ENCODE measurements at regions not wholly inside any gene's neighbourhood (a gene's known extent, or its start where the extent isn't known, plus 50 kb on each side); places are given as distances from the start of the nearest gene placed in this dataset.
A peak's percentile ranks its signal among the peaks of the same experiment; 100 is the strongest.

GRCh38 chr2:142588269-142588668, 289.2 kb upstream of the KYNU start:
- no CpG with 5 or more reads among the region's 1 CpG for WGBS (ENCODE audit: insufficient coverage)
- no peak overlapping the region for H3K27ac ChIP-seq (ENCODE audit: low read length)
- no peaks in the 10 kb centered on the region for H3K4me1 ChIP-seq (ENCODE audit: control insufficient read depth, insufficient read depth, low read length)
- H3K4me3 ChIP-seq (ENCODE audit: low read length) = no peak overlapping the region
- H3K27me3 ChIP-seq (ENCODE audit: control insufficient read depth, insufficient read depth, low read length) = no peaks in the 10 kb centered on the region
- H3K9me3 ChIP-seq (replicated peaks; ENCODE audit: control insufficient read depth, low read depth, low read length) = no peaks in the 10 kb centered on the region
- DNase-seq = no peak
- H3K36me3 ChIP-seq (ENCODE audit: control insufficient read depth, insufficient read depth, low read length) = no peaks in the 10 kb centered on the region

GRCh38 chr2:142586693-142587580, 290.5 kb upstream of the KYNU start:
- Histone ChIP-seq H3K4me3 (ENCODE audit: low read length) (no peak overlapping the region), H3K4me1 (ENCODE audit: control insufficient read depth, insufficient read depth, low read length) (no peaks in the 10 kb centered on the region), H3K9me3 (replicated peaks; ENCODE audit: control insufficient read depth, low read depth, low read length) (no peaks in the 10 kb centered on the region), H3K36me3 (ENCODE audit: control insufficient read depth, insufficient read depth, low read length) (no peaks in the 10 kb centered on the region), H3K27ac (ENCODE audit: low read length) (no peak overlapping the region), H3K27me3 (ENCODE audit: control insufficient read depth, insufficient read depth, low read length) (no peaks in the 10 kb centered on the region)
- DNase-seq = no peak
- WGBS (ENCODE audit: insufficient coverage) = 50% methylated on average over 2 of the region's 5 CpGs

- no peaks in the 10 kb centered on the region for H3K4me1 ChIP-seq (ENCODE audit: control insufficient read depth, insufficient read depth, low read length)
- no peak for DNase-seq
- H3K27ac ChIP-seq (ENCODE audit: low read length) = no peak overlapping the region
- no peaks in the 10 kb centered on the region for H3K36me3 ChIP-seq (ENCODE audit: control insufficient read depth, insufficient read depth, low read length)
- no peak overlapping the region for H3K4me3 ChIP-seq (ENCODE audit: low read length)
- H3K27me3 ChIP-seq (ENCODE audit: control insufficient read depth, insufficient read depth, low read length) = no peaks in the 10 kb centered on the region
- whole genome bisulfite sequencing (ENCODE audit: insufficient coverage) = 100% methylated on average over 1 of the region's 2 CpGs
- no peaks in the 10 kb centered on the region for H3K9me3 ChIP-seq (replicated peaks; ENCODE audit: control insufficient read depth, low read depth, low read length)
Observed at GRCh38 chr2:142585785-142586184, 291.7 kb upstream of the KYNU start.

GRCh38 chr2:142582317-142582716, 295.1 kb upstream of the KYNU start:
- Histone ChIP-seq H3K4me3 (ENCODE audit: low read length) (no peak overlapping the region), H3K4me1 (ENCODE audit: control insufficient read depth, insufficient read depth, low read length) (no peaks in the 10 kb centered on the region), H3K27ac (ENCODE audit: low read length) (no peak overlapping the region), H3K9me3 (replicated peaks; ENCODE audit: control insufficient read depth, low read depth, low read length) (no peaks in the 10 kb centered on the region), H3K27me3 (ENCODE audit: control insufficient read depth, insufficient read depth, low read length) (no peaks in the 10 kb centered on the region), H3K36me3 (ENCODE audit: control insufficient read depth, insufficient read depth, low read length) (no peaks in the 10 kb centered on the region)
- DNase-seq = peak; percentile 2
- WGBS (ENCODE audit: insufficient coverage) = no CpG with 5 or more reads among the region's 2 CpGs

GRCh38 chr2:142581491-142581890, 296.0 kb upstream of the KYNU start:
- Histone ChIP-seq H3K9me3 (replicated peaks; ENCODE audit: control insufficient read depth, low read depth, low read length) (no peaks in the 10 kb centered on the region), H3K27ac (ENCODE audit: low read length) (no peak overlapping the region), H3K27me3 (ENCODE audit: control insufficient read depth, insufficient read depth, low read length) (no peaks in the 10 kb centered on the region), H3K36me3 (ENCODE audit: control insufficient read depth, insufficient read depth, low read length) (no peaks in the 10 kb centered on the region), H3K4me1 (ENCODE audit: control insufficient read depth, insufficient read depth, low read length) (no peaks in the 10 kb centered on the region), H3K4me3 (ENCODE audit: low read length) (no peak overlapping the region)
- DNase-seq = no peak
- no CpG with 5 or more reads among the region's 1 CpG for WGBS (ENCODE audit: insufficient coverage)

GRCh38 chr2:142580691-142581090, 296.8 kb upstream of the KYNU start:
- Histone ChIP-seq H3K27me3 (ENCODE audit: control insufficient read depth, insufficient read depth, low read length) (no peaks in the 10 kb centered on the region), H3K9me3 (replicated peaks; ENCODE audit: control insufficient read depth, low read depth, low read length) (no peaks in the 10 kb centered on the region), H3K4me3 (ENCODE audit: low read length) (no peak overlapping the region), H3K36me3 (ENCODE audit: control insufficient read depth, insufficient read depth, low read length) (no peaks in the 10 kb centered on the region), H3K27ac (ENCODE audit: low read length) (no peak overlapping the region), H3K4me1 (ENCODE audit: control insufficient read depth, insufficient read depth, low read length) (no peaks in the 10 kb centered on the region)
- WGBS (ENCODE audit: insufficient coverage) = 100% methylated on average over 2 of the region's 5 CpGs
- no peak for DNase-seq

GRCh38 chr2:142575561-142575960, 301.9 kb upstream of the KYNU start:
- Histone ChIP-seq H3K4me1 (ENCODE audit: control insufficient read depth, insufficient read depth, low read length) (no peaks in the 10 kb centered on the region), H3K4me3 (ENCODE audit: low read length) (no peak overlapping the region), H3K36me3 (ENCODE audit: control insufficient read depth, insufficient read depth, low read length) (no peaks in the 10 kb centered on the region), H3K27ac (ENCODE audit: low read length) (no peak overlapping the region), H3K9me3 (replicated peaks; ENCODE audit: control insufficient read depth, low read depth, low read length) (no peaks in the 10 kb centered on the region), H3K27me3 (ENCODE audit: control insufficient read depth, insufficient read depth, low read length) (no peaks in the 10 kb centered on the region)
- no CpG with 5 or more reads among the region's 1 CpG for WGBS (ENCODE audit: insufficient coverage)
- no peak for DNase-seq

- Histone ChIP-seq H3K27me3 (ENCODE audit: control insufficient read depth, insufficient read depth, low read length) (no peaks in the 10 kb centered on the region), H3K9me3 (replicated peaks; ENCODE audit: control insufficient read depth, low read depth, low read length) (no peaks in the 10 kb centered on the region), H3K36me3 (ENCODE audit: control insufficient read depth, insufficient read depth, low read length) (no peaks in the 10 kb centered on the region)
Observed at GRCh38 chr2:142574388-142574787, 303.1 kb upstream of the KYNU start.

GRCh38 chr2:142572346-142573132, 304.9 kb upstream of the KYNU start:
- DNase-seq = no peak
- H3K9me3 ChIP-seq (replicated peaks; ENCODE audit: control insufficient read depth, low read depth, low read length) = no peaks in the 10 kb centered on the region
- H3K27me3 ChIP-seq (ENCODE audit: control insufficient read depth, insufficient read depth, low read length) = no peaks in the 10 kb centered on the region
- no peaks in the 10 kb centered on the region for H3K36me3 ChIP-seq (ENCODE audit: control insufficient read depth, insufficient read depth, low read length)
- H3K4me1 ChIP-seq (ENCODE audit: control insufficient read depth, insufficient read depth, low read length) = no peaks in the 10 kb centered on the region
- H3K27ac ChIP-seq (ENCODE audit: low read length) = no peak overlapping the region
- no peak overlapping the region for H3K4me3 ChIP-seq (ENCODE audit: low read length)
- no CpG with 5 or more reads among the region's 5 CpGs for WGBS (ENCODE audit: insufficient coverage)

More at GRCh38 chr2:142574388-142574787, 303.1 kb upstream of the KYNU start:
- no peak for DNase-seq
- no peaks in the 10 kb centered on the region for H3K4me1 ChIP-seq (ENCODE audit: control insufficient read depth, insufficient read depth, low read length)
- H3K27ac ChIP-seq (ENCODE audit: low read length) = no peak overlapping the region
- H3K4me3 ChIP-seq (ENCODE audit: low read length) = no peak overlapping the region

GRCh38 chr2:142571934-142572333, 305.5 kb upstream of the KYNU start:
- whole genome bisulfite sequencing (ENCODE audit: insufficient coverage) = 50% methylated on average over 2 of the region's 4 CpGs
- Histone ChIP-seq H3K27ac (ENCODE audit: low read length) (no peak overlapping the region), H3K36me3 (ENCODE audit: control insufficient read depth, insufficient read depth, low read length) (no peaks in the 10 kb centered on the region), H3K4me1 (ENCODE audit: control insufficient read depth, insufficient read depth, low read length) (no peaks in the 10 kb centered on the region), H3K9me3 (replicated peaks; ENCODE audit: control insufficient read depth, low read depth, low read length) (no peaks in the 10 kb centered on the region), H3K27me3 (ENCODE audit: control insufficient read depth, insufficient read depth, low read length) (no peaks in the 10 kb centered on the region), H3K4me3 (ENCODE audit: low read length) (no peak overlapping the region)
- no peak for DNase-seq
